GM19438 (cell line): ENCODE measurements at regions not wholly inside any gene's neighbourhood (a gene's known extent, or its start where the extent isn't known, plus 50 kb on each side); places are given as distances from the start of the nearest gene placed in this dataset.

Experiments
- ATAC-seq: cut with Tn5 transposase; IDR thresholded peaks from one replicate; pipeline ENCODE4 v1.9.1; 2021; ENCODE audit warnings: low read depth; ENCODE audit not compliant: unreplicated experiment

DNA sequence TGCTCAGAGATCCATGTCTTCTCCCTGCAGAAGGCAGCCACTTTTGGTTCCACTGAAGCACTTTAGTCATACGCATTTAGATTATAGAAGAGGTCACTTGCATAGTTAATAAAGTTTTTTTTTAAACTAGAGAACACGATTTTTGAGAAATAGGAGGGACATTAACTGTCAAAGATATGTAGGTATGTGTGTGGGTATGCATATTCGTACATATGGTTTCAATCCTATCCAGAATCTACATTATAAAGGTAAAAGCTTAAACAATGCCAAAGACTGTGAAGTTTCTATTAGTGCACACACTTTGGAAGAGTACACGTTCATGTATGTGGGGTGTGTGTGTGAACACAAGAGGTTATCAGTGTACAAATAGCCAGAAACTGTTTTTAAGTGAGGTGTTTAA, 103.2 kb downstream of the BTBD3 start:
- ATAC-seq = no peak

DNA sequence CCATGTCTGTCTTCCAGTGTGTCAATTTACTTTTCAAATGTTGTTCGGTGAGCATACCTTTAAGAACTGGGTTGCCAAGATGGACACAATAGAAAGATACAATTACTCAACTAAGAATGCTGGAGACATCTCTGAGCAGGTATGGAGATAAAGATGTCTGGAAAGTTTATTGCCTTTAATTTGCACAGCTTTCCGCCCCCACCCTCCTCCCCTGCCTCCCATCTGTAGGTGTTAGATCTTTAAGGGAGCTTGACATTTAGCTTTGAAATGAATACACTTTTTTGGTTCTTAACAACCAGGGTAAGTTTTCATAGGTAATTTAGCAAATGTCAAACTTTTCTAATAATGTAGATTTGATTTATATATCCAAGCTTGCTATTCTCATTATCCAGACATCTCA, 104.4 kb downstream of the BTBD3 start:
- no peak for ATAC-seq

- ATAC-seq = no peak
These were observed 105.6 kb downstream of the BTBD3 start for GRCh38 chr20:12023194-12023795.

DNA sequence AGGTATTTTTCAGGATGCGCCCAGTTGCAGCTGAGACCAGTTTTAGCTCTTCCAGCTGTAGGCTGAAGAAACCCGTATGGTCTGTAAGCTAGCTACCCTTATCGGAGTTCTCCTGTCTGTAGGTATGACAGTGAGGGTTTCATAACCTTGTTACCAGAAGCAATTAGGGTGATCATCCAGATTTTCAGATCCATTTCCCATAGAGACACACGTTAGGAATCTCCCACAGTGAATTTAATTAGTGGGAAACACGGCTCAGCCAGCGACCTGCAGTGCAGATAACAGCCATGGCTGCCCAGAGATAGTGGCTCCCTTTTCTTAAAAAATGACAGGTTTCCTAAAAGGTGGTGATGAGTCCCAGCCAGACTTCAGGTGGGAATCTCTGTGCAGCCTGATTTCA, 111.1 kb downstream of the BTBD3 start:
- ATAC-seq = no peak

DNA sequence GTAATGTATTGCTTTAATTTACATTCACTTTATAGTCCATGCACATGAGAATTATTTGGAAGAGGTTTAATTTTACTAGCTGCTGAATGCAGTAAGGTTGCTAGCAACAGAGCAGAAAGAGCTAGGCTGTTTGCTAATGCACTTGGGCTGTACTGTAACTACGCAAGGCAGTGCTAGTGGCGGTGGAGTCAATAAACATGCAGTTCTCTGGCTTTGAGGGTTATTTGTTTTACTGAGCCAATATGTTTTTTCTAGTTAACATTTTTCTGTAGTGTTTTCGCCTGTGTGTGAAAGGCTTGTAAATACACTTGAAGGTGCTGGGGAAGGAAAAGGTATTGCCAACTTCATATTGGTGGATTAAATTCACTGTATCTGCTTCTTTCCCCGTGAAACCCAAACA, 112.8 kb downstream of the BTBD3 start:
- ATAC-seq = no peak

- ATAC-seq = no peak
These were observed 118.4 kb downstream of the BTBD3 start for GRCh38 chr20:12036142-12036541.

- no peak for ATAC-seq
These were observed 119.8 kb downstream of the BTBD3 start for GRCh38 chr20:12037521-12037920.

GRCh38 chr20:12040261-12040660, 122.6 kb downstream of the BTBD3 start:
- ATAC-seq = no peak

DNA sequence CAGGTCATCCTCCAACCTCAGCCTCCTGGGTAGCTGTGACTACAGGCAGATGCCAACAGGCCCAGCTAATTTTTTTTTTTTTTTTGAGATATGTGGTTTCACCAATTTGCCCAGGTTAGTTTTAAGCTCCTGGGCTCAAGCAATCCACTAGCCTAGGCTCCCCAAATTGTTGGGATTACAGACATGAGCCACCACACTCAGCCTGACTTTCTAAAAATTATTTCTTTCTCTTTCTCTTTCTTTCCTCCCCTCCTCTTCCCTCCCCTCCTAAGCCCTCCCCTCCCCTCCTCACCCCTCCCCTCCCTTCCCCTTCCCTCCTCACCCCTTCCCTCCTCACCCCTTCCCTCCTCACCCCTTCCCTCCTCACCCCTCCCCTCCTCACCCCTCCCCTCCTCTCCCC, 127.3 kb downstream of the BTBD3 start:
- ATAC-seq = no peak

DNA sequence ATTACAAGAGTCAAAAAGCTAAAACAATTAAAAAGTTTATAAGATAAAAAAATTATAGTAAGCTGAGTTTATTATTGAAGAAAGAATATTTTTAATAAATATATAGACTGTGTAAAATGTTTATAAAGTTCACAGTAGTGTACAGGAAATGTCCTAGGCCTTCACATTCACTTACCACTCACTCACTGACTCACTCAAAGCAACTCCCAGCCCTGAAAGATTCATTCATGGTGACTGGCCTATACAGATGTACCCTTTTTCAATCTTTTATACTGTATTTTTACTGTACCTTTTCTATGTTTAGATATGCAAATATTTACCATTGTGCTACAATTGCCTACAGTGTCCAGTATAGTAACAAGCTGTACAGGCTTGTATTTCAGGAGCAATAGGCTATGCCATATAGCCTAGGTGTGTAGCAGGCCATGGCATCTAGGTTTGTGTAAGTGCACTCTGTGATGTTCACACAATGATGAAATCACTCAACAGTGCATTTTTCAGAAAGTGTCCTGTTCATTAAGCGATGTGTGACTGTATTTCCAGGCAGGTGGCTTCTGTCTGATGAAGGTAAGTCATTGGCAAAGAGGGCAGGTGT, 130.2 kb downstream of the BTBD3 start:
- ATAC-seq = no peak

DNA sequence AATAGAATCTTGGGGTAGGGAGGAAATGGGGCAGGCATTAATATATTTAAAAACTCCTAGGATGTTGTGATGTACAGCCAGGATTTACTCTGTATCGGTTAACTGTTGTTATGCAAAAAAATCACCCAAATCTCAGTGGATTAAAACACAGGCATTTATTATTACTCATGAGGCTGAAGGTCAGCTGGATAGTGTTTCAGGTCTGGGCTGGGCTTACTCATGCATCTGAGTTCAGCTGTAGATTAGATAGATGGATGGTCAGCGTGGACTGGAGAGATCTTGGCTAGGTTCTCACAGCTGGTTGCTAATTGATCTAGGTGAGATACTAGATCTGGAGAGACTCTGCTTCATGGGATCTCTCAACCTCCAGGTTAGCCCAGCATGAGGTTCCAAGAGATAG, 131.4 kb downstream of the BTBD3 start:
- ATAC-seq = no peak

DNA sequence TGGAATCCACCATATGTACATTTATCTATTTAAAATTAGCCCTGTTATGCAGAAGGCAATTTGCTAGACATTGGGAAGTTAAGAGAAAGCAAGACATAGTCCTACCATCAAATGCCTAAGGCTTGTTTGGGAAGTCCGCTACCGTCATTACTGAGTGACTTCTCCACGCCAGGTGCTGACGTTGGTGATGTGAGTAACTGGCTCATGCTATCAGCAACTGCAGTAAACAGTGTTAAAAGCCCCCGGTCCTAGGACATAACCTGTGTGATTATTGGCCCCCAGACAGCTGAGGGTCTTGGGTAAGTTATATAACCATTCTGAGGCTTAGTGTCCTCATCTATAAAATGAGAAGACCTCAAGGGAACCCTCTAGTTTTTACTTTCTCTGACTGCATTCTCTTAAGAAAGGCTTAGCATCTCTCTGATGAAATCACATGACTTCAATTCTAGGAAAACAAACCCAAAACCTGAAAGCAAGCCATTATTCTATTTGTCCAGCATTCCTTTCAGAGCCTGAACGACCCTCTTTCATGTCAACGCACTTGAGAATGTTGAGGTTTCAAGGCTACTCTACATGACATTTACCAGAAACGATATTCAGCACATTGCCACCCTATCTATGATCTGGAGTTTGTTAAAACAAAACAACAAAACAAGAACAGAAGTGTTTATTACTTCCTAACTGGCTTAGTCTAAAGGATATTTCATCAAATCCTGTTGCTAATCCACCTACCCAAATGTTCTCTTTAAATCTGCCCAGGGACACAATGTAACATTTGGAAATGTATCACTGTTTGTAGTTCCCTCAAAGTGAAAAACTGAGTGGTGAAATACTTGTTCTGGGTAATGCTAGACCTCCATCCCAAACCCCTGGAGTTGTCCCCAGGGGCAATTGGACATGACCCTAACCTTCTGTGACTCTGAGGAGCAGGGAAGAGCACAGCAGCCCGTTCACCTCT, 133.8 kb downstream of the BTBD3 start:
- no peak for ATAC-seq

- no peak for ATAC-seq
These were observed 135.7 kb downstream of the BTBD3 start for GRCh38 chr20:12053353-12053752.

- ATAC-seq = no peak
These were observed 136.9 kb downstream of the BTBD3 start for GRCh38 chr20:12054556-12054955.

- ATAC-seq = no peak
These were observed 137.5 kb downstream of the BTBD3 start for GRCh38 chr20:12055161-12055560.

GRCh38 chr20:12056839-12057238, 139.1 kb downstream of the BTBD3 start:
- no peak for ATAC-seq

- no peak for ATAC-seq
These were observed 140.1 kb downstream of the BTBD3 start for GRCh38 chr20:12057778-12058177.

DNA sequence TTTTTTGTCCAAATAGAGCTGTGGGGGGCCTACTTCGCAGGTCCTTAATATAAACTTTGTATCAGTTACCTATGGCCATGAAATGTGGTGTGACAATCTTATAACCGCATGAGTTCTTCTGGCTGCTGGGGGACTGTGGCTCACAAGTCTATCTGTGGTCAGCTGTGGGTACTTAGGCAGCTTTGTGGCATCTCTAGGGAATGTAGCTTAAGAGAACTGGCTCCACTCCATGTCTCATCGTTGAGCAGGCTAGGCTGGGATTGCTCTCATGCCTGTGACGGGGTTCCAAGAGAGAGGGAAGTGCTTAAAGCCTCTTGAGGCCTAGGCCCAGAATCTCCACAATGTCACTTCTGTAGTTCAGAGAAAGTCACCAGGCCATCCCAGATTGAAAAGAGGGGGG, 140.5 kb downstream of the BTBD3 start:
- ATAC-seq = no peak

DNA sequence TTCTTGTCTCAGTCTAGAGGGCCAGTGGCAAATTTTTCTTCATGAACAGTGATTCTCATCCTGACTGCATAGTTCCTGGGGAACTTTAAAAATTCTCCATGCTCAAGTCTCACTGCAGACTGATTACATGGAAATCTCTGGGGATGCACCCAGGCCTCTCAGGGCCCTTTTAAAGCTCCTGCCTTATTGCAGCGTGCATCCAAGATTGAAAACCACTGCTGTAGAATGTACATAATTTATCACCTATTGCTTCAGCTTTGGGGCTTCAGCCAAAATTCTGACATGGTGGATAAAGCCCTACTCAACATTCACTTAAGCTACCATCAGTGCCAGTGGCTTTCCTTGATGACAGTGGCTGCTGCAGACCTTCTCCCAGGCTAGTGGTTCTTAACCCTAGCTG, 143.8 kb downstream of the BTBD3 start:
- no peak for ATAC-seq

DNA sequence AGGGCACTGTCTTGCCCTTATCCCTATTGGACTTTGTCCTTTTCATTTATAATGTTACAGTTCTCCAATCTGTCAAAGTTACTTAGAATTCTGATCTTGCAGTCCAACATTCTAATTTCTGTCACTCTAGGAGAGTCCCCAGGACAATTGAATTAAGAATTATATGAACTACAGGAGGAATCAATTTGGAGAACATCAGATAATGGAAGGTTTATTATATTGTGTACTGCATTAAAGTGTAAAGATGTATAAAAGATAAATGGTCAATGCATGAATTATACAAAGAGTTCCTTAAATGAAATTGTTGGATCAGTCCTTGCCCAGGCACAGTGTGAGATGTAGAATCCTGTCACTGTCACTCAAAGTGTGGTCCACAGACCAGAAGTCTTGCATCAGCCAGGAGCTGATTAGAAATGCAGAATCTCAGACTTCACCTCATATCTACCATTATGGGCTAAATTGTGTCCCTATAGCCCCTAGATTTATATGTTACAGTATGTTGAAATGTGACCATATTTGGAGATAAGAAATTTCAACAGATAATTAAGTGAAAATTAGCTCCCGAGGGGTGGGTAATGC, 145.5 kb downstream of the BTBD3 start:
- ATAC-seq = no peak

GRCh38 chr20:12064540-12064939, 146.8 kb downstream of the BTBD3 start:
- ATAC-seq = no peak
